ENCODE measurements at regions not wholly inside any gene's neighbourhood (a gene's known extent, or its start where the extent isn't known, plus 50 kb on each side); places are given as distances from the start of the nearest gene placed in this dataset.

DNA sequence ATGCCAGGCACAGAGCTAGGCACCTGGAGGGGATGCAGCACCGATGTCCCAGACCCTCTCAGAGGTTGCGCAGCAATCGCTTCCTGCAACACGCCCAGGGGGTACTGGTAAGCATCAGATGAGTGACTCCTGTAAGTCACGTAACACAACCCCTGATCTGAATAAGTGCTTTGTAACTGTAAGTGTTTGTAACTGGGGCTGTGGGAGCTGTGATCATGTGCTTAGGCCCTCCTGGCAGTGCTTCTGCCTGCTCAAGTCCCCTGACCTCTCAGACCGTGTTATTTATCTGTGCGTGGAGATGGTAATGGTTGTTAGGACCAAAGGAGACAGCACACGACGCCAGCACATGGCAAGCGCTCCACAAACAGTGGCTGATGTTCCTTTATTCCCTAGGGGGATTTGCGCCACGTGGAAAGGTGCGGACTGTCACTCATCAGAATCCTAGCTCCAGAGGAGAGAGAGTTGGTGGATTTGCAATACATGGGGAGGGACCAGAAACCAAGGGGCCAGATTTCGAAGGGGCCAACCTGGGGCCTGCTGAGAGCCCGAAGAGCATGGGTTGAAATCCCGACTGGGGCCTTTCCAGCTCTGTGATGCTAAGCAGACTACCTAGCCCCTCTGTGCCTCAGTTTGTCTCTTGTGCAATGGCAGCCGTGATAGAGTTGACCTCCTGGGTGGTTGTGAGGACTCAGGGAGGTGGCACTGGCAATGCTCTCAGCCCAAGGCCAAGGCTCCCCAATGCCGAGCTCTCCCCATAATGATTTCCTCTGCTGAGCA lies 151.8 kb downstream of the IRF8 start:
- TF ChIP-seq SUZ12 (IDR thresholded peaks at IDR 0.05) (no peak), ELF4 (IDR thresholded peaks at IDR 0.05) (no peak), FOXA1 (IDR thresholded peaks at IDR 0.05) (no peak), CTBP1 (IDR thresholded peaks at IDR 0.05; ENCODE audit: borderline replicate concordance) (no peak), TARDBP (IDR thresholded peaks at IDR 0.05) (no peak), SP1 (IDR thresholded peaks at IDR 0.05) (no peak), FOXM1 (IDR thresholded peaks at IDR 0.05; ENCODE audit: borderline replicate concordance) (no peak), NFRKB (IDR thresholded peaks at IDR 0.05) (no peak), FOXK2 (IDR thresholded peaks at IDR 0.05) (no peak), ZNF384 (IDR thresholded peaks at IDR 0.05) (no peak), HDGF (IDR thresholded peaks at IDR 0.05; ENCODE audit: borderline replicate concordance) (no peak), BHLHE40 (IDR thresholded peaks at IDR 0.05; ENCODE audit: borderline replicate concordance) (no peak), L3MBTL2 (conservative IDR thresholded peaks at IDR 0.05) (no peak; the same call in 1 of the 2 replicates), LEF1 (IDR thresholded peaks at IDR 0.05; ENCODE audit: borderline replicate concordance) (no peak)
